Spleen (tissue), 7 donors: ENCODE measurements at regions not wholly inside any gene's neighbourhood (a gene's known extent, or its start where the extent isn't known, plus 50 kb on each side); places are given as distances from the start of the nearest gene placed in this dataset.

Experiments
- POLR2A ChIP-seq, 3 donors: fragments of 450-650 bp; IDR thresholded peaks; one replicate each; pipeline ENCODE4 v1.5.1; 2017; ENCODE audit warnings: antibody characterized with exemption in 3 of 3, mild to moderate bottlenecking in 1 of 3
- TF ChIP-seq, protein P1 (sequence below), 11 experiments: fragments of 200-600 bp in 7 of 11; fragments of 450-650 bp in 4 of 11; sonication (generic) in 4 of 11; IDR thresholded peaks in 8 of 11; conservative IDR thresholded peaks in 3 of 11; 1 replicate in 7 of 11; 2 replicates in 4 of 11; pipeline versions ENCODE4 v1.4.0 to v1.8.0; 2016 to 2021; ENCODE audit warnings: antibody characterized with exemption in 11 of 11, inconsistent platforms in 4 of 11, mild to moderate bottlenecking in 1 of 11
- donor health status: DM: no; HTN: no; CAD: no; lungs with moderate emphysema.
- donor health status: DM: no; HTN: no; CAD: no.
- donor health status: DM: no; HTN: no; CAD: no.

DNA sequence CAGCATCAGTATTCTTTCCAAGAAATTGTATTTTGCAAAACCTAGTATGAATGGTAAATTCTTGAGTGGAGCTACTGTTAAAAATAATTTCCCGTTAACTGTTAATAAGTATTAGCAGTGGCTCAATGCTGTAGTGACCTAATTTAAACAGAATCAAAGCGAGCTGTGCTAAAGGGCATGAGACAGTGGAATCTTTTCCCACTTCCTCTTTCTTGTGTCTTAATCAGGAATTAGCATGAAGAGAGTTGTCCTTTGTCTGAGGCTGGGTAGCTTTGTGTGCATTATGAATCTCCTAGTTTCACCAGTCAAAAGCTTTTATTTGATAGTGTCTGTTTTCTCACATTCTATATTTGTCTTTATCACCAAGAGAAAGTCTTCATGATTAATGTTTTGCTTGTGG is 298.8 kb upstream of the GCFC2 start:
- TF ChIP-seq, protein P1, sequence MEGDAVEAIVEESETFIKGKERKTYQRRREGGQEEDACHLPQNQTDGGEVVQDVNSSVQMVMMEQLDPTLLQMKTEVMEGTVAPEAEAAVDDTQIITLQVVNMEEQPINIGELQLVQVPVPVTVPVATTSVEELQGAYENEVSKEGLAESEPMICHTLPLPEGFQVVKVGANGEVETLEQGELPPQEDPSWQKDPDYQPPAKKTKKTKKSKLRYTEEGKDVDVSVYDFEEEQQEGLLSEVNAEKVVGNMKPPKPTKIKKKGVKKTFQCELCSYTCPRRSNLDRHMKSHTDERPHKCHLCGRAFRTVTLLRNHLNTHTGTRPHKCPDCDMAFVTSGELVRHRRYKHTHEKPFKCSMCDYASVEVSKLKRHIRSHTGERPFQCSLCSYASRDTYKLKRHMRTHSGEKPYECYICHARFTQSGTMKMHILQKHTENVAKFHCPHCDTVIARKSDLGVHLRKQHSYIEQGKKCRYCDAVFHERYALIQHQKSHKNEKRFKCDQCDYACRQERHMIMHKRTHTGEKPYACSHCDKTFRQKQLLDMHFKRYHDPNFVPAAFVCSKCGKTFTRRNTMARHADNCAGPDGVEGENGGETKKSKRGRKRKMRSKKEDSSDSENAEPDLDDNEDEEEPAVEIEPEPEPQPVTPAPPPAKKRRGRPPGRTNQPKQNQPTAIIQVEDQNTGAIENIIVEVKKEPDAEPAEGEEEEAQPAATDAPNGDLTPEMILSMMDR (IDR thresholded peaks at IDR 0.05 in 8 of 11, conservative IDR thresholded peaks at IDR 0.05 in 3 of 11), result no peak
- TF ChIP-seq POLR2A (IDR thresholded peaks at IDR 0.05), result no peak
